HG02763 (cell line): ENCODE measurements at regions not wholly inside any gene's neighbourhood (a gene's known extent, or its start where the extent isn't known, plus 50 kb on each side); places are given as distances from the start of the nearest gene placed in this dataset.

Source experiments
- ATAC-seq: cut with Tn5 transposase; IDR thresholded peaks from one replicate; pipeline ENCODE4 v1.9.1; 2021; ENCODE audit warnings: mild to moderate bottlenecking, moderate library complexity; ENCODE audit not compliant: unreplicated experiment

GRCh38 chr15:47383801-47384200 lies 333.5 kb upstream of the SEMA6D start:
- ATAC-seq = no peak

DNA sequence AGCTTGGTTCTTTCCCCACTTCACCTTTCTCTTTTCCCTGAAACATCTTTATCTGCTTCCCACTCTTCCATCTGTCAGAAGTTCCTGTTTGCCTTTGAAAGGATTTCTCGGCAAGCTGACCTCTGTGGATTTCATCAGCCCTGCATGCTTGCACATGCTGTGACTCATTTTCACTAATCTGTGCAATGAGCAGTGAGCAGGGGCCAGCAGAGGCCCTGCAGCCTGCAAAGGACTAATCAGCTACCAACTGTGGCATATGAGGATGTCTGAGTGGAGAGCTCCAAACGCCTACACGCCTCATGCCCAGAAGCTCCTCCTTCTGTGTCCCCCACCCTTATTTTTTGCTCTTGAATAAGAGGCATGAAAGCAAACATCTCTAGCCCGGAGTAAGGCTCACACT lies 333.0 kb upstream of the SEMA6D start:
- ATAC-seq = no peak

GRCh38 chr15:47384776-47385175 lies 332.5 kb upstream of the SEMA6D start:
- ATAC-seq = no peak

- ATAC-seq = no peak
These were observed 330.8 kb upstream of the SEMA6D start for GRCh38 chr15:47386459-47386858.

GRCh38 chr15:47388299-47388698 lies 329.0 kb upstream of the SEMA6D start:
- no peak for ATAC-seq

GRCh38 chr15:47390208-47390765 lies 327.0 kb upstream of the SEMA6D start:
- no peak for ATAC-seq

- ATAC-seq = no peak
These were observed 323.0 kb upstream of the SEMA6D start for GRCh38 chr15:47394286-47394809.

GRCh38 chr15:47395076-47395475 lies 322.2 kb upstream of the SEMA6D start:
- no peak for ATAC-seq

DNA sequence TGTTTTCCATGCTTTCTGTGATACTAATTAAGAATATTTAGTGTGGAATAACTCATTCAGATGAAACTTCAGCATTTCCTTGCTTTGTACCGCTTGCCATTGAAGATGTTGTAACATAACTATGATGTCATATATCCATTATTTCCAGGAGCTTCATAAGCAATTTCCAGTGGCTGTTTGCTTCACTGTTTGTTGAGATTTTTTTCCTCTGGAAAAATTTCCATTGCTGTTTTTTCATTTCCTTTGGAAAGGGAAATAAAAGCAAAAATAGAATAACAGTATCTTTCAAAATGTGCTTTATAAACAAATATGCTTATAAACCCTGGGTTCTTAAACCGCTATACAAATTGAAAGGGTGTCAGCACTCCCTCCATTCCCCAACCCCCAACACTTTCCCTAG lies 319.6 kb upstream of the SEMA6D start:
- no peak for ATAC-seq

DNA sequence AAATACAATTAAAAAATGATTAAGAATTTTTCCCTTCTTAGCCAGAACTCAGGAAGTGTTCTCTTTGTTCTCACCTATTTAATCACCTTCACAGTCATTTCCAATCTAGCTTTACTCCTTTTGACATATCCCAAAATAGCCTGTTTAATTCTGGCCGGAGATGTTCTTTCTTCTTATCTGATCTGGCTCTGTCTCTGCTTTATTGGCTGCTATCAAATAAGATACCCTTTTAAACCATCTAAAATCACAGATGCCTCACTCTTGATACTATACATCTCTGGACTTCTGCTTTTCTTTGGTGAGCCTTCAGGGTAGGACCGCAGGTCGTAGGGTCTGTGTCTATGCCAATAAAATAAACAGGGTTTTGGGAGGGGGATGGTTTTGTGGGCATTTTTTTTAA lies 319.2 kb upstream of the SEMA6D start:
- no peak for ATAC-seq

- no peak for ATAC-seq
These were observed 318.7 kb upstream of the SEMA6D start for GRCh38 chr15:47398594-47398993.

GRCh38 chr15:47399100-47399499 lies 318.2 kb upstream of the SEMA6D start:
- no peak for ATAC-seq

DNA sequence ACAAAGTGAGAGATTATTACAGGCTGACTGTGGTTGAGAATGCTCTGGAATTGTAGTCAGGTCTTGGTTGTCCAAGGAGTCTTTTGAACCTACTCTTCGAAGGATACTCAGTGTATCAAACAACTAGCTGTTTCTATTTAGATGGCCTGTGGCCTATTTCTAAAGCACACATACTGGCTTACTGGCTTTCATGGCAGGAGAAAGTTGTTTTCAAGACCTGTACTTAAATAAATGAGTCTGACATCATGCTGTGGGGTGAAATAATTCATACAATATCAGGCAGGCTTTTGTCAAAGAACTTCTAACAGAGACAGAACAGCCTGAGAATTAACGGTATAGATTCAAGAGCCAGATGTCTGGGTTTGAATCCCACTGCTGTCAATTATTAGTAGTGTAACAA lies 316.7 kb upstream of the SEMA6D start:
- no peak for ATAC-seq

GRCh38 chr15:47401427-47401826 lies 315.9 kb upstream of the SEMA6D start:
- no peak for ATAC-seq

DNA sequence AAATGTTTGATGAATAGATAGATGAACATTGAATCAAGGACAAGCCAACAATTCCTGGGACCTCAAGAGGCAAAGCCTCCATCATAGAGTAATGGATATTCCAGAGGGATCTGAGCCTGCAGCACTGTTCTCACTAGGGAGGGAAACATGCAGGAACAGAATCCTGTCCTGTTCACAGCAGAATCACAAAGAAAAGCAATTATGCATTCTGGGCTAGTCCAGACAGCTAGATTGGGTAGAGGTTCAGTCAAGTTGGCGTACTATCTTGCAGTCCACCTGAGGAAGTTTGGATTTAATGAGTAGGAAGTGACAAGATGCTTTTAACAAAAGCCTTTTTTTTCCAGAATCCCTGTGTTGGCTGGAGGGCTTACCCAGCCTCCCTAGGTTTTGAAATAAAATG lies 314.5 kb upstream of the SEMA6D start:
- no peak for ATAC-seq

- ATAC-seq = no peak
These were observed 312.4 kb upstream of the SEMA6D start for GRCh38 chr15:47404877-47405276.

DNA sequence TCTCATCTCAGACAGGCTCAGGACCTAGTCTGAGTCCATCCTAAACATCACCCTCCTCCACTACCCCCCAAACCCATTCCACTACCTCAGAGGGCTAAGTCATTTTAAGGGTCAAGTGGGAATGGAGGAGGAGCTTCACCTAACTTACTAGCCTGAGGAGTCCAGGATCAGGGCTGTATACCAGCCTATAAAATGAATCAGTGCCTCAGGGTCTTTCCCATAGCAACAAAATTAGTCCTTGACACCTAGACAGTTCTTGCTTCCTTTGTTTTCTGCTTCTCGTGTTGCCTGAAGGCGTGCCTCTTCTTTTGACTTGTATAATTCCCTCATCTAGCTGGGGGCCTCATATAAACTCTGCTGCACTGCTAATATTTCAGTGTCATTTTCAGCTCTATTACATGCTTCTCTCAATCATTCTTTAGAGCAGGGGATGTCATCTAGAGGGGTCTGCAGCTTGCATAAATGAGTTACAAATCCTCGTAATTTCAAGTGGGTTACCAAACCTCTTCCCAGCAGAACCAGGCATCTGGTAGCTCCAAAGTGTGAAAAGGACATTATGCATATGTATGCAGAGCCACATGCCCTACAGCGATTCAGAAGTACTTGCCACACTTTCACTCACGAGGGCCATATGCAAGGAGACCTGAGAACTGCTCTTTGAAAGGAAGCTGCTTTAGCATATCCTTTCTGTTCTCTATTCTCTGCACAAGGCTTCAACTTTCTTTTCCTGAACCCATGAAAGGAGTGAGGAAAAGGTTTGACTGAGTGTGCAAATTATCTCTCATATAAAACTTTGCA lies 311.7 kb upstream of the SEMA6D start:
- ATAC-seq = no peak

DNA sequence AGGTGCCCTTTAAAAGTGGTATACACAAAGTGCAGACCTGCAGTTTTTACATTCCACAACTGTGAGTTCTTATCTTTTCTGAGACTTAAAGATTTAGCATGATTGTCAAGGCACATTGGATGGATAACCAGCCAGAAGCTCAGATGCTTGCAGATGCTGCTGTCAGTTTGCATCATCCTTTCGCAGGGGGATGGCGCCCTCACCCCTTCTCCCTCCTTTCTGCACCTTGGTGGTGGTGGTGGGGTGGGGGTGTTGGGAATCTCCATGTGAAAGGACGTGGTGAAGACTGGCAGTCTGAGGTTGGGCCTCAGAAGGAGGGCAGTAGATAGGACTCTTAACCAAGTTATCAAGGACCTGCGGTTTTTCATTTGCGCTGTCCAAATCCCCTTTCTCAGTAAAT lies 309.6 kb upstream of the SEMA6D start:
- ATAC-seq = no peak

- ATAC-seq = no peak
These were observed 308.3 kb upstream of the SEMA6D start for GRCh38 chr15:47409038-47409437.

DNA sequence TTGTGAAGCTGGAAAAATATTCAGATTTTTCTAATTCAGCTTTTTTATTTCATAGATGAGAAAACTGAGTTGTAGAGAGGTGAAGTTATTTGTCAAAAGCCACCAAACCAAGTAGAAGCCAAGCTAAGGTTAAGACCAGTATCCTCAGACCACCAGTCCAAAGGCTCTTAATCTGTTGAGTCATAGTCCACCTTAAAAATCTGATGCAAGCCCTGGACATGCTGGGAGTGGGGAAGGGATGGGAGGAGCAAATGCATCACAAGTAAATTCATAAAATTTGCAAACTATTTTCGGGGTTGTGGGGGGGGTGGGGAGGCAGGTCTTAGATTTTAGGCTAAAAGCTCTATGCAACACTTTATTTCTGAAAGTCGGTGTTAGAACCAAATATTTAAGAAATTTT lies 307.7 kb upstream of the SEMA6D start:
- ATAC-seq = no peak

GRCh38 chr15:47410247-47410646 lies 307.1 kb upstream of the SEMA6D start:
- no peak for ATAC-seq

DNA sequence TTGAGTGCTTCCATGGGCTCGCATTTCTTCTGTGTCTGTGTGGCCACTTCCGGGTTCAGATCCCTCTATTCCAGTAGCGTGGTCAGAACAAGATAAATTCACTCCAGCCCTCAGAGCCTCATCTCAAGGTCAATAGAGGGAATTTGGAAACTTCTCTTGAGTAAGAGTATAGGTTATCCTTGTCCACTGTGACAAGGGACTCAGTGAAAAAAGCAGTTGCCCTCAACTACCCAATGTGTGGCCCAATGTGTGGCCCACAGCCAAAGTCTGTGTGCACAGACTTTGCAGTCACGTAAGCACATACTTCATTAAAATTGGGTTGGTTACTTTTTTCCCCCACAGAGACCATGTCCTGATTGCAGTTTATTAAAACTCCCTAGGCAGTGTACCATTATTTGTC lies 305.6 kb upstream of the SEMA6D start:
- no peak for ATAC-seq

DNA sequence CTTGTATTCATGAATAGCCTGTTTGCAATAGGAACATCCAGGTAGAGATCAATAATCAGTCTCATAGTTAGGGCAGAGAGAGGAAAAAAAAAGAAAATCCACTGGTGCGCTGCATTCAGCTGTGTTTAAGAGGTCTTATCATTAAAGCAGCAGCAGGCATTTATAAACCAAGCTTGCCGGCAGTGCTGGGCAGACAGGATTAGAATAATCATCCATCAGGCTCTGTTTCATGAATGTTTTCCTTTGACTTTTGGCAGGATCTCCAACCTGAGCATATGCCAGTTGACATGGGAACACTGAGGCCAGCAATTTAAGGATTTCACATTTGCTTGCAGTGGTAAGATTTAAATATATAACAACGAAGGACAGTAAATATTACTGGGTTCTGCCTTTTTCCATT lies 305.2 kb upstream of the SEMA6D start:
- no peak for ATAC-seq
